Suprapubic skin (tissue), 4 donors: ENCODE measurements at regions not wholly inside any gene's neighbourhood (a gene's known extent, or its start where the extent isn't known, plus 50 kb on each side); places are given as distances from the start of the nearest gene placed in this dataset.
"Not testable (repeated sequence)": the region's sequence is repeated elsewhere in the genome, so short reads cannot be mapped to it uniquely, and the experiment has no call there.

Experiments
- DNase-seq, 2 donors: peaks; one replicate each; pipeline ENCODE4 v3.0.0-alpha.2; 2019; ENCODE audit warnings: low spot score in 2 of 2
- H3K27ac ChIP-seq: fragments of 200-600 bp; sonication (generic); one replicate; pipeline ENCODE4 v1.5.1; 2019
- H3K27me3 ChIP-seq: fragments of 200-600 bp; sonication (generic); one replicate; pipeline ENCODE4 v1.5.1; 2019
- H3K36me3 ChIP-seq: fragments of 200-600 bp; sonication (generic); one replicate; pipeline ENCODE4 v1.5.1; 2019
- H3K4me1 ChIP-seq: fragments of 200-600 bp; sonication (generic); one replicate; pipeline ENCODE4 v1.5.1; 2019
- H3K4me3 ChIP-seq: fragments of 200-600 bp; sonication (generic); one replicate; pipeline ENCODE4 v1.5.1; 2019; ENCODE audit warnings: mild to moderate bottlenecking
- H3K9me3 ChIP-seq: fragments of 200-600 bp; sonication (generic); one replicate; pipeline ENCODE4 v1.5.1; 2019
- EP300 ChIP-seq: sonication (generic); formaldehyde crosslinking; IDR thresholded peaks from one replicate; pipeline ENCODE4 v1.6.1; 2017; ENCODE audit warnings: antibody characterized with exemption
- POLR2A ChIP-seq, 2 donors: fragments of 450-650 bp; IDR thresholded peaks; one replicate each; pipeline ENCODE4 v1.6.1; 2017; ENCODE audit warnings: antibody characterized with exemption in 2 of 2, mild to moderate bottlenecking in 2 of 2, moderate library complexity in 2 of 2
- POLR2AphosphoS5 ChIP-seq, 3 donors: sonication (generic); formaldehyde crosslinking; IDR thresholded peaks; one replicate each; pipeline ENCODE4 v1.6.1; 2017; ENCODE audit warnings: antibody characterized with exemption in 3 of 3
- WGBS: methylation state at CpG from one replicate; pipeline ENCODE4 v1.1.5; 2018; 5-methylcytosine and 5-hydroxymethylcytosine counted together
- TF ChIP-seq, protein P1 (sequence below), 2 donors: fragments of 200-600 bp in 1 of 2; fragments of 450-650 bp in 1 of 2; sonication (generic) in 1 of 2; IDR thresholded peaks; one replicate each; pipeline ENCODE4 v1.5.1; 2016 to 2019; ENCODE audit warnings: antibody characterized with exemption in 2 of 2, mild to moderate bottlenecking in 1 of 2, moderate library complexity in 1 of 2

DNA sequence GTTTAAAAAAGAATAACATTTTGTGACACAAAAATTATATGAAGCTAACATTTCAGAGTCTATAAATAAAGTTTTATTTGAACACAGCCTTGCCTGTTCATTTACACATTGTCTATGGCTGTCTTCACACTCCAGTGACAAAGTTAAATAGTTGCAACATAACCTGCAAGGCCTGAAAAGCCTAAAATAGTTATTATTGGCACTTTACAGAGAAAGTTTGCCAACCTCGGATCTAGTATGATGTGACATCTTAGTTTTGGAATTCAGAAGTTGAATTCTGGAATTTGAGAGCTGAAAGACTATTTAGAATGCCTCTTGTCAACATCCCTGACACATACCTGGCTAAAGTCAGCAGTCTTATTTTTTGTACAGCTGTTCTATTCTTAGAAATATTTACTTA lies 68.3 kb downstream of the DYRK2 start:
- Histone ChIP-seq H3K27me3 (no peaks in the 10 kb centered on the region), H3K9me3 (no peaks in the 10 kb centered on the region), H3K4me3 (no peak overlapping the region), H3K4me1 (peaks cover 6% of the 10 kb centered on the region), H3K27ac (no peak overlapping the region), H3K36me3 (no peaks in the 10 kb centered on the region)
- TF ChIP-seq EP300 = peak; percentile 40
- TF ChIP-seq, protein P1, sequence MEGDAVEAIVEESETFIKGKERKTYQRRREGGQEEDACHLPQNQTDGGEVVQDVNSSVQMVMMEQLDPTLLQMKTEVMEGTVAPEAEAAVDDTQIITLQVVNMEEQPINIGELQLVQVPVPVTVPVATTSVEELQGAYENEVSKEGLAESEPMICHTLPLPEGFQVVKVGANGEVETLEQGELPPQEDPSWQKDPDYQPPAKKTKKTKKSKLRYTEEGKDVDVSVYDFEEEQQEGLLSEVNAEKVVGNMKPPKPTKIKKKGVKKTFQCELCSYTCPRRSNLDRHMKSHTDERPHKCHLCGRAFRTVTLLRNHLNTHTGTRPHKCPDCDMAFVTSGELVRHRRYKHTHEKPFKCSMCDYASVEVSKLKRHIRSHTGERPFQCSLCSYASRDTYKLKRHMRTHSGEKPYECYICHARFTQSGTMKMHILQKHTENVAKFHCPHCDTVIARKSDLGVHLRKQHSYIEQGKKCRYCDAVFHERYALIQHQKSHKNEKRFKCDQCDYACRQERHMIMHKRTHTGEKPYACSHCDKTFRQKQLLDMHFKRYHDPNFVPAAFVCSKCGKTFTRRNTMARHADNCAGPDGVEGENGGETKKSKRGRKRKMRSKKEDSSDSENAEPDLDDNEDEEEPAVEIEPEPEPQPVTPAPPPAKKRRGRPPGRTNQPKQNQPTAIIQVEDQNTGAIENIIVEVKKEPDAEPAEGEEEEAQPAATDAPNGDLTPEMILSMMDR (IDR thresholded peaks at IDR 0.05) = no peak
- WGBS = 33% methylated on average over 1 of the region's 1 CpG
- DNase-seq = no peak

DNA sequence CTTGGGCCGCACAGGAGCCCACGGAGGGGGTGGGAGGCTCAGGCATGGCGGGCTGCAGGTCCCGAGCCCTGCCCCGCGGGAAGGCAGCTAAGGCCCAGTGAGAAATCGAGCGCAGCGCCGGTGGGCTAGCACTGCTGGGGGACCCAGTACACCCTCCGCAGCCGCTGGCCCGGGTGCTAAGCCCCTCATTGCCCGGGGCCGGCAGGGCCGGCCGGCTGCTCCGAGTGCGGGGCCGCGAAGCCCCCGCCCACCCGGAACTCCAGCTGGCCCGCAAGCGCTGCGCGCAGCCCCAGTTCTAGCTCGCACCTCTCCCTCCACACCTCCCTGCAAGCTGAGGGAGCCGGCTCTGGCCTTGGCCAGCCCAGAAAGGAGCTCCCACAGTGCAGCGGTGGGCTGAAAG lies 70.8 kb downstream of the DYRK2 start:
- not testable (repeated sequence) for H3K4me3 ChIP-seq, H3K9me3 ChIP-seq, DNase-seq, H3K4me1 ChIP-seq, H3K27me3 ChIP-seq, H3K36me3 ChIP-seq, H3K27ac ChIP-seq
- WGBS = 67% methylated on average over 1 of the region's 30 CpGs

DNA sequence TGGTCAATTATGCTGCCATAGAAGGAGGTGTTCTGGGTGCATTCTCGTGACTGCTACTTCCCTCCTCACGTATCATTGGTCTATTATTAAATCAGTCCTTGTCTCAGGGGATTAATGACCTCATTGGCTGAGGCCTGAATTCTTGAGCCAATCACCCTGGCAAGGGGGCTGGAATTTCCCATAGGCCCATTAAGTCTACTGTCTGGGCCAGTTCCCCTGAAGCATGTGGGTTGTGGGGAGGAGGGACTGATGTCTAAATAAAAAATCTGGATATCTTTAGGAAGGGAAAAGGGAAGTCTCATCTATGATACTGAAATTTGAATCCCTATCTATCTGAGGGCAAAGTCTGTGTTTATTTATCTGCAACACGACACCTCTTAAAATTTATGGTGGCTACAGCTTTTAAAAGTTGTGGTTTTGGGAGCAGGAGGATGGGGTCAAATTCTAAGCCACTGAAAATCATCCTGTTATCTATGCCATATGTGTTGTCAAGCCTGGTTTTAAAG lies 71.9 kb downstream of the DYRK2 start:
- Histone ChIP-seq H3K9me3 (no peaks in the 10 kb centered on the region), H3K4me1 (peaks cover 6% of the 10 kb centered on the region), H3K27me3 (no peaks in the 10 kb centered on the region), H3K36me3 (no peaks in the 10 kb centered on the region), H3K27ac (no peak overlapping the region), H3K4me3 (no peak overlapping the region)
- WGBS = 63% methylated on average over 3 of the region's 3 CpGs
- no peak for DNase-seq
- no peak for TF ChIP-seq EP300
- TF ChIP-seq POLR2A (IDR thresholded peaks at IDR 0.05) = no peak
- TF ChIP-seq POLR2AphosphoS5 (IDR thresholded peaks at IDR 0.05) = no peak
- TF ChIP-seq, protein P1 (IDR thresholded peaks at IDR 0.05) = no peak

DNA sequence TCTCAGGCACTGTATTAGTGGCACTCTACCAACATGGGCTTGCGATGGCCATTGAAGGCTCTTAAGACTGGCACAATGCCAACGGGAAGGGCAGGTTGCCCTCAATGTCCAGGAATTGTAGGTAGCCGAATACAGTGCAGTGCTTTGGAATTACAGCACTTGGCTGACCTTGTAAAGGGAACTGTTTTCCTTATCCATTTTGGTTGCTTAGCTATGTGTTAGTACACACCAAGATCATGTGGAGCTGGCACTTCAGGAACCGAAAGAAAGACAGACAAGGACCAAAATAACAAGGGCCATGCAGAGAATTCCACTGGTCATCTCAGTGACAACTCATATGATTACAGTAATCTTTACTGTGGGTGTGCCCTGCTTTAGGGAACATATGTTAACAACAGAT lies 72.7 kb downstream of the DYRK2 start:
- Histone ChIP-seq H3K4me3 (no peak overlapping the region), H3K36me3 (no peaks in the 10 kb centered on the region), H3K27me3 (no peaks in the 10 kb centered on the region), H3K27ac (no peak overlapping the region), H3K9me3 (no peaks in the 10 kb centered on the region), H3K4me1 (peaks cover 6% of the 10 kb centered on the region)
- DNase-seq = no peak
- WGBS = 47% methylated on average over 4 of the region's 4 CpGs
- TF ChIP-seq EP300 (no peak), POLR2A (IDR thresholded peaks at IDR 0.05) (no peak), POLR2AphosphoS5 (IDR thresholded peaks at IDR 0.05) (no peak)
- TF ChIP-seq, protein P1 (IDR thresholded peaks at IDR 0.05) = no peak

DNA sequence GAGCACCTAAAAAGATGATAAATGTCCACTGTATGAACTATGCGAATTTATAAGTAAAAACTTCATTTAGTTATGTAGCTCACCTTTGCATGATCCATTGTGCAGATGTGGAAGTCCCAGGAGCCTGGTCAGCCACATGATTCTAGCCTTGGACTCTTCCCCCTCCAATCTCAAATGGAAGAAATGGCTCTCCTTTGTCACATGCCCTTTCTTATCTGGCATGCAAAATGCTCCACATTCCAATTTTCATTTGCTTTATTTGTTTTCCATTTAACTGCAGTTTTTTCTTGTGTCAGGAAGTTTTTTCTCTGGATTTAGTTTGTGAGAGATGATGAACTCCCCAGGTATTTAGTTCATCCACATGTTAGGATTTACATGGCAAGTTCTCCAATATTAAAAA lies 73.8 kb downstream of the DYRK2 start:
- DNase-seq = no peak
- Histone ChIP-seq H3K27ac (no peak overlapping the region), H3K9me3 (no peaks in the 10 kb centered on the region), H3K4me1 (peaks cover 6% of the 10 kb centered on the region), H3K27me3 (no peaks in the 10 kb centered on the region), H3K4me3 (no peak overlapping the region), H3K36me3 (no peaks in the 10 kb centered on the region)
- 91% methylated on average over 1 of the region's 1 CpG for WGBS
- TF ChIP-seq EP300 (no peak), POLR2AphosphoS5 (IDR thresholded peaks at IDR 0.05) (no peak), POLR2A (IDR thresholded peaks at IDR 0.05) (no peak)
- TF ChIP-seq, protein P1 (IDR thresholded peaks at IDR 0.05) = no peak

DNA sequence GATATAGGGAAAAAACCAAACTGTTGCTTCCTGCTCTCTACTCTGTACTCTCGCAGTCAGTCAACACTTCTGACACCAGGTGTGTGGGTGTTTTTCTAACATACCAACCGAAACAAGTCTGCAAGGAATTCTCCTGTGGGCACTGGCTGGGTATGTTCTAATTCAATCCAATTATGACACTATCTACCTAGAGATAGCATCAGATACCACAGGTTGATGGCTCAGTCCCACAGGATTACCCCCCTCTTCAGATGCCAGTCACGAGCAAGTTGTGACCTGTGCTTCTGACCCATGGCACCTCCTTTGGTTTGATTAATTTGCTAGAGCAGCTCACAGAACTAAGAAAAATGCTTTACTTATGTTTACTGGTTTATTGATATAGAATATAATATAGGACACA lies 78.3 kb downstream of the DYRK2 start:
- H3K4me1 ChIP-seq = no peaks in the 10 kb centered on the region
- no peak overlapping the region for H3K27ac ChIP-seq
- TF ChIP-seq POLR2AphosphoS5 (IDR thresholded peaks at IDR 0.05) (no peak), EP300 (no peak), POLR2A (IDR thresholded peaks at IDR 0.05) (no peak)
- TF ChIP-seq, protein P1 (IDR thresholded peaks at IDR 0.05) = no peak
- no peaks in the 10 kb centered on the region for H3K36me3 ChIP-seq
- WGBS = 82% methylated on average over 3 of the region's 3 CpGs
- no peak for DNase-seq
- H3K9me3 ChIP-seq = no peaks in the 10 kb centered on the region
- H3K4me3 ChIP-seq = no peak overlapping the region
- no peaks in the 10 kb centered on the region for H3K27me3 ChIP-seq
